ENCODE measurements at regions not wholly inside any gene's neighbourhood (a gene's known extent, or its start where the extent isn't known, plus 50 kb on each side); places are given as distances from the start of the nearest gene placed in this dataset.

- no peak overlapping the region for H3K9ac ChIP-seq (ENCODE audit: low read length)
- no peaks in the 10 kb centered on the region for H3K27me3 ChIP-seq (replicated peaks; ENCODE audit: insufficient read depth, low read length)
- peaks cover 20% of the 10 kb centered on the region for H3F3A ChIP-seq (ENCODE audit: insufficient read depth, low read length)
- H3K4me3 ChIP-seq (ENCODE audit: low read length) = no peak overlapping the region
- H3K79me2 ChIP-seq (ENCODE audit: low read length) = no peaks in the 10 kb centered on the region
- no peak for DNase-seq
- H4K20me1 ChIP-seq (ENCODE audit: insufficient read depth, low read length) = no peaks in the 10 kb centered on the region
- H2AFZ ChIP-seq (ENCODE audit: low read length) = no peak overlapping the region
- no peak for TF ChIP-seq CTCF (IDR thresholded peaks at IDR 0.05; ENCODE audit: low read length)
- TF ChIP-seq EZH2 (optimal IDR thresholded peaks at IDR 0.05; ENCODE audit: low read depth, low read length) = no peak
- no peak for TF ChIP-seq EZH2phosphoT487 (IDR thresholded peaks at IDR 0.05; ENCODE audit: low read length)
- no peaks in the 10 kb centered on the region for H3K9me2 ChIP-seq (replicated peaks; ENCODE audit: insufficient read depth, low read length)
- H3K27ac ChIP-seq (ENCODE audit: low read length) = no peak overlapping the region
- H3K9me3 ChIP-seq (replicated peaks; ENCODE audit: insufficient read depth, low read length) = no peaks in the 10 kb centered on the region
- H3K4me1 ChIP-seq (ENCODE audit: low read length) = peaks cover 28% of the 10 kb centered on the region
- H3K4me2 ChIP-seq (ENCODE audit: low read depth, low read length) = no peak overlapping the region
- no peaks in the 10 kb centered on the region for H3K36me3 ChIP-seq (replicated peaks; ENCODE audit: insufficient read depth, low read length)
Observed at GRCh38 chr3:124448954-124449353, 281.3 kb upstream of the UMPS start.

DNA sequence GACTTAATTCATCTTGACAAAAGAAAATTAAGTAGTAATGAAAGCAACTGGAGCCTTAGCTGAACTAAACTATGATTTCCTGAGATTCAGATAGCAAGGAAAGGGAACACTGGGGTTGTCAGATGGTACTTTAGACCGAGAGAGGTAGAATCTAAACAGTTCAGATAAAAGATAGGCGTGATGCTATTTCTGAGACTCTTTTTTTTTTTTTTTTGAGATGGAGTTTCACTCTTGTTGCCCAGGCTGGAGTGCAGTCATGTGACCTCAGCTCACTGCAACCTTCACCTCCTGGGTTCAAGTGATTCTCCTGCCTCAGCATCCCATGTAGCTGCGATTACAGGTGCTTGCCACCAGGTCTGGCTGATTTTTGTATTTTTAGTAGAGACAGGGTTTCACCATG is 279.9 kb upstream of the UMPS start:
- TF ChIP-seq EZH2 (optimal IDR thresholded peaks at IDR 0.05; ENCODE audit: low read depth, low read length) (no peak), EZH2phosphoT487 (IDR thresholded peaks at IDR 0.05; ENCODE audit: low read length) (no peak), CTCF (IDR thresholded peaks at IDR 0.05; ENCODE audit: low read length) (no peak; the same call in 1 of the 2 replicates)
- Histone ChIP-seq H3K4me1 (ENCODE audit: low read length) (peaks cover 28% of the 10 kb centered on the region), H3K9me2 (replicated peaks; ENCODE audit: insufficient read depth, low read length) (no peaks in the 10 kb centered on the region), H4K20me1 (ENCODE audit: insufficient read depth, low read length) (no peaks in the 10 kb centered on the region), H3K9me3 (replicated peaks; ENCODE audit: insufficient read depth, low read length) (no peaks in the 10 kb centered on the region), H3K36me3 (replicated peaks; ENCODE audit: insufficient read depth, low read length) (no peaks in the 10 kb centered on the region), H3K79me2 (ENCODE audit: low read length) (no peaks in the 10 kb centered on the region), H3K4me2 (ENCODE audit: low read depth, low read length) (peak overlapping the region; percentile 27; the same call in 1 of the 2 replicates), H2AFZ (ENCODE audit: low read length) (0 out of 2 replicates have a peak overlapping the region, but pooled peaks have one; percentile 40), H3F3A (ENCODE audit: insufficient read depth, low read length) (peaks cover 20% of the 10 kb centered on the region), H3K4me3 (ENCODE audit: low read length) (peak overlapping the region; percentile 27; the same call in 1 of the 2 replicates), H3K27me3 (replicated peaks; ENCODE audit: insufficient read depth, low read length) (no peaks in the 10 kb centered on the region), H3K9ac (ENCODE audit: low read length) (peak overlapping the region; percentile 18; the same call in 1 of the 2 replicates), H3K27ac (ENCODE audit: low read length) (peak overlapping the region; percentile 51; the same call in 1 of the 2 replicates)
- DNase-seq = peak; percentile 76

GRCh38 chr3:124451630-124452317 is 278.5 kb upstream of the UMPS start:
- Histone ChIP-seq H3K4me1 (ENCODE audit: low read length) (peaks cover 28% of the 10 kb centered on the region), H3K79me2 (ENCODE audit: low read length) (no peaks in the 10 kb centered on the region), H3F3A (ENCODE audit: insufficient read depth, low read length) (peaks cover 20% of the 10 kb centered on the region), H3K9ac (ENCODE audit: low read length) (no peak overlapping the region), H3K27ac (ENCODE audit: low read length) (peak overlapping the region; percentile 20; the same call in 1 of the 2 replicates), H3K36me3 (replicated peaks; ENCODE audit: insufficient read depth, low read length) (no peaks in the 10 kb centered on the region), H3K27me3 (replicated peaks; ENCODE audit: insufficient read depth, low read length) (no peaks in the 10 kb centered on the region), H3K9me2 (replicated peaks; ENCODE audit: insufficient read depth, low read length) (no peaks in the 10 kb centered on the region), H2AFZ (ENCODE audit: low read length) (no peak overlapping the region), H3K9me3 (replicated peaks; ENCODE audit: insufficient read depth, low read length) (no peaks in the 10 kb centered on the region), H3K4me2 (ENCODE audit: low read depth, low read length) (peak overlapping the region; percentile 23; the same call in 1 of the 2 replicates), H4K20me1 (ENCODE audit: insufficient read depth, low read length) (no peaks in the 10 kb centered on the region), H3K4me3 (ENCODE audit: low read length) (no peak overlapping the region)
- peak; percentile 34 for DNase-seq
- TF ChIP-seq CTCF (IDR thresholded peaks at IDR 0.05; ENCODE audit: low read length) (no peak), EZH2phosphoT487 (IDR thresholded peaks at IDR 0.05; ENCODE audit: low read length) (no peak), EZH2 (optimal IDR thresholded peaks at IDR 0.05; ENCODE audit: low read depth, low read length) (no peak)
